ENCODE measurements at regions not wholly inside any gene's neighbourhood (a gene's known extent, or its start where the extent isn't known, plus 50 kb on each side); places are given as distances from the start of the nearest gene placed in this dataset.

DNA sequence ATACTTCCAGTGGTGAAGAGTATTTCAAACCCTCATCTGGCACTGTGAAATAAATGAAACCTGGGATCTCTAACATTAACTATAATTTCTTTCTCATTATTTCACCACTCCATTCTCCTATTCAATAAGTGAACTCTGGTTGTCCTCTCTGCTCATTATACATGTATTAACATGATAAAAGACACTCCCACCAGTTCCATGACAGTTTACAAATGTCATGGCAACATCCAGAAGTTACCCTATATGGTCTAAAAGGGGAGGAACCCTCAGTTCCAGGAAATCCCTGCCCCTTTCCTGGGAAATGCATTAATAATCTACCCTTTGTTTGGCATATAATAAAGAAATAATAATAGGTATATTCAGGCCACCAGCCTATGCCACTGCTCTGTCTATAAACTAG is 62.7 kb upstream of the BRINP3 start:
- DNase-seq, result no peak

DNA sequence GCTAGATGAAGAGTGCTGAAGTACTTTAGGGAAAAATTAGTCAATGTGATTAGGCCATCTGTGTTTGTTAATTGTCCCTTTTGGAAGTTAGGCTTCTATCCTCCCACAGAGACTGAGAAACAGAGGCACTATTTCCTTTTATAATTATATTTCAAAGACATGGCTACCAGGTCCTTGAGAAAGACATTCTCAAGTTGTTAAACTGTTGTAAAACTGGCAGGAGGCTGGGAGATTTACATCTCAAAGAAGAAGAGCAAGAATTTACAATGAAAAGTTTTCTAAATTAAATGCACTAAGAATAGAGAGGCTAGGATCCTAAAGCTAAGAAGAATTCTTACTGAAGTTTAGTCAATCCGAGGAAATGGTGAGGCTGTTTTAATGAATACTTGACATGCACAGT is 74.0 kb upstream of the BRINP3 start:
- no peak for DNase-seq

DNA sequence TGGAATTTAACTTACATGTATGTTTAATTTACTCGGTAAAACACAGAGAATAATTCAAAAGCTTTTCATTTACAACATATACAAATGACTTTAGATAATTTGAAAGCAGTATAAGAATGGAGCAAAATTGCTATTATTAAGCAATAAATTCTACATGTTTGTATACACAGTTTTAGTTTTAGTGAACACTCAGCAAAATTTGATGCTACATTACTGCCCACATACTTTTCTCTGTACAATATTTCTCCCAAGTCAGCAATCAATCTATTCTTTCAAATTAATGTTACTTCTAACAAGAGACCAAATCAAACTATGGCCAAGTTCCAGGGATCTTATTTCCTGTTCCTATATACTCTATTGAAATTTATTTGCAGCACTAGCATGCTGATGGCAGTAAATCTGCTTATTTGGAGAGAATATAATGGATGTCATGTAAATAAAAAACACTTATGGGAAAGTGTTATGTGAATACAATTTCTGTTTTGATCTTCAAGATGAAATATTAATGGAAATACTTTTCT is 82.6 kb upstream of the BRINP3 start:
- DNase-seq, result no peak

DNA sequence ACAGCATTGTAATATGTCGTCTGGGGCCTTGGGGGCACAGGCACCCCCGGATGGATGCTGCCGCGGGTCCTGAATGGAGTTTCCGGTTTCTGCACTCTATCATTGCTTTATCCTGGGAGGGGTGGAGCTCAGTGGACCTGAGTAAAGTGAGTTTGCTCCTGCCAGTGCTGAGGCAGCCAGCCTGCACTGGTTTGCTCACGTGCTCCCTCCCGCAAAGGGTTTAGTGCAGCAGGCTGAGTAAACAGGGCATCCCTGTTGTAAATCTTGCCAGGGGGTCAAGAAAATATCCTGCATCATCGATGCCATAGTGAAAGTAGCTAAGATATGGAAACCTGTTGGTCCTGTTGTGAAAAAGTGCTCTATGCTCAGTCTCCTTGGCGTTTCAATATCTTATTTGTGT is 85.6 kb upstream of the BRINP3 start:
- DNase-seq, result no peak

DNA sequence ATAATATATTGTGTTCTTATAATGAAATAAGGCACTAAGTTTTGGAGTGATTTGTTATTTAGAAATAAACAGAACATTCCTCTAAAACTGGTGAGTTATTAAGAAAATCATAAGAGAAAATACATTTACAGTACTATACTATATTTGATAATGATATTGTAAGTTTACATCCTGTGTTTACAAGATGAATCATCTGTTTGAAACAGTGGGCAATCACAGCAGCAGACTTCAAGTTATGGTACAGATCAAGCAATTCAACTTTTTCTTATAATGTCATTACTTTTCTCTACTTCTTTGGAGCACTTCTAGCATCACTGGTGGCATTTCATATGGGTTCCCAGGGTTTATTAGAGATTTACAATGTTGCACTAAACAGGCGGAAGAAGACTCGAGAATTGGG is 86.5 kb upstream of the BRINP3 start:
- DNase-seq, result no peak

DNA sequence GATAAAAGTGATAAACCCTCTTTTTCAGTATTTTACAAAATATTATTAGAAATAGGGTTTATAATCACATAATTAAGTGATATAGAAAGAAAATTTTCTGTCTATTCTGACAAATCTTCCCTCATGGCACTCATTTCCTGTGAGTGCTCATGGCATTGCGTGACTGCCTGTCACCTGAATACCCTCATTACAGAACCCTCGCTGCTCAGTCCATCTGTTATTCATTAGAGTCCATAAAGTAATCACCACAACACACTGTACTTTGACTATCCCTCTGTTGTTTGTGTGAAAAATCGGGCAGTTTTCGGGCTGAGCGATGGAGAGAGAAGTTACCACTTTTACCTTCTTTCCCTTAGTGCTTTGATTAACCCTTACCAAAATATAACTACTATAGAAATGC is 100.4 kb upstream of the BRINP3 start:
- no peak for DNase-seq

DNA sequence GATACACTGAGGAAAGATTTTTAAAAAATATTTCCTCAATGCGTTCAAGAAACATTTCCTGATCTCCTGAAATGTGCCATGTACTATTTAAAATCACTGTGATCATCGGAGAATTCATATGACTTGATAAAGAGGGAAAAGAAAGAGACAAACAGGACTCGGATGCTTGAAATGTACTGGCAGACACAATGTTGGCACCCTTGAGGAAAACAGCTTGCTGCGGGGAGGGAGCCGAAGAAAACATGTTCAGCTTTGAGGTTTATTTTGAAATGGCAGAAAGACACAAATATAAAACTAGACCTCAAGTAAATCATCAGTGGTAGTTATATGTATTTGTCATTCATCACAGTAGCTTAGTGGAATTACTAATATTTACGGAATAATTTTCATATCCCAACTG is 100.9 kb upstream of the BRINP3 start:
- no peak for DNase-seq

DNA sequence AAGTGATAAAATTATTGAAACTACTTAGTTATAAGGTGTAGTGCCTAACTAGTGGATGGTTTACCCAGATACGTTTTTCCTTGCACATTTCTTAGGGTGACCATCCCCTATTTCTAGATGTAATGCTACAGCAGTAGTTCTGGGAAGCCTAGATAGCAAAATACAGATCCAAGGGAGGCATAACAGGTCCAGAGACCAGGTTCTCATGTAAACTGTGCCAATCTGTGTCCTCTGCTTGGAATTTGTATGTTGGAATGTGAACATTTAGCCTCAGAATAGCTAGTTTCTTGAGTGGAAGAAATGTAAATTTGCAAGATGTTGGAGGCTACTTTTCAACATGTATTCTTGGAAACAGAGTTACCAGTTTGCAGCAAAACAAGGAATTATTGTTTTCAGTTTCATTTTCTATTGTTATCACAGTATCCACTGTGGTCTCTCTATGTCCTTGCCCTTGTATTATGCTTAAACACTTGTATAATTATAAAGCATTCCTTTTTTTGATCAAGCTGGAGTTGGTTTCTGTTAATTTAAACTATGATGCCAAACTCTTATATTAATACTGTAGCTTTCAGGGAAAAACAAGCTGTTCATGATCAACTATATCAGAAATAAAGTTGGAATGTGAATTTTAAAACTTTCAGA is 102.0 kb upstream of the BRINP3 start:
- no peak for DNase-seq

DNA sequence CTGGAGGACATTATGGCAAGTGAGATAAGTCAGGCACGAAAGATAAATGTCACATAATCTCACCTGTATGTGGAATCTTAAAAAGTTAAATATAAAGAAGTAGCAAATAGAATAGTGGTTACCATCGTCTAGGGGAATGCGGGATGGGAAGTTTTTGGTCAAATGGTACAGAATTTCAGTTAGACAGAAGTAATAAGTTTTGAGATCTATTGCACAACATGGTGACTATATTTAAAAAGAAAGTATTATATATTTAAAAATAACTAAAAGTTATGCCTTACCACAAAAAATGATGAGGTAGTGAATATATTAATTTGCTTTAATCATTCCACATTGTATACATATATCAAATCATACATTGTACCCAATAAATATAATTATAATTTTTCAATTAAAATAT is 106.2 kb upstream of the BRINP3 start:
- no peak for DNase-seq

DNA sequence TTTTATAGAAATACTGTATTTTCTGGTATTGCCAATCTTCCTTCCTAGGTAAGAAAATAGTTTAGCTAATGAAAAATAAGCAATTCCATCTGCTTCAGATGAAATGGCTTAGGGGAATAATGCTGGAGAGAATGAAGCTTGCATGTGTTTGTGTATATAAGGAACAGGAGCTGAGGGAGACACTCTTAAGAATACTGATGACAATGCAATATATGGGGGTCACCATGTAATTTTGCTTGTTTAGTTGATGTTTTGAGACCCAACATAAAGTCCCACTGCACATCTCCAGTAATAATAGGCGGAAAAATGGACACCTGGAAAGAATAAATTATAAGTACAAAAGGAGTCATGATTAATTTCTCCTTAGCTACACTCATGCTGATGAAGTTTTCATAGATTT is 110.8 kb upstream of the BRINP3 start:
- DNase-seq, result no peak

DNA sequence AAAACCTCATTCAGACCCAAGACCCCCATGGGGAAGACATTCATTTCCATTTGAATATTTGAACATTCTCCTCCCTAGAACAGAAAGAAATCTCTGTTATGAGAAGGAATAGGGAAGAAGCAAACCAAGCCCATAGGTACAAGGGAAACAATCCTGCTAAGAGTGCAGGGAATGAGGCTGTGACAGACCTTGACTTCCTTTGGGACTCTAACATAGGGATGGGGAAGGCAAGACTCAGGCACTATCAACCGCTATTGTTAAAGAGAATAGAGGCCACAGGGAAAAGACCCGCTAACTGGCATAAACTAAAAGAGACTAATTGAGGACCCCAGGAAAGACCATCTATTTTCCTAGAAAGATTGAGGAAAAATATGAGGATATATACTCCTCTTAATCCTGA is 117.8 kb upstream of the BRINP3 start:
- no peak for DNase-seq

DNA sequence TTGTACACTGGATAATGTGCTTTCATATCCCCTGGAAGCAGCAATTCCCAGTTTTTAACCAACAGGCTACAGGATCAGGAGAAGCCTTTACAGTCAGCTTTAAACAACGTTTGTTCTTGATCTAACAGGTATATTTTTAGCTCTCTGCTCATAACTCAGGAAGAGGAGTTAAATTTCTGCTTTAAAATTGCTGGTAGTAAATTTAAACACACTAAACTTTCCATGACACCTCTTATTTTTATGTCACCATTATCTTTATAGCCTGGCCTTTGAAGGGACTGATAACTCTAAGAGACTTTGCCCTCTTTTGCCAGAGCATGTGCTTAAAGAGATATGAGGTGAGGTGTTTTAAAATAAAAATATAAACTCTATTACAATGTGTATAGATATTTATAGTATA is 119.6 kb upstream of the BRINP3 start:
- no peak for DNase-seq

DNA sequence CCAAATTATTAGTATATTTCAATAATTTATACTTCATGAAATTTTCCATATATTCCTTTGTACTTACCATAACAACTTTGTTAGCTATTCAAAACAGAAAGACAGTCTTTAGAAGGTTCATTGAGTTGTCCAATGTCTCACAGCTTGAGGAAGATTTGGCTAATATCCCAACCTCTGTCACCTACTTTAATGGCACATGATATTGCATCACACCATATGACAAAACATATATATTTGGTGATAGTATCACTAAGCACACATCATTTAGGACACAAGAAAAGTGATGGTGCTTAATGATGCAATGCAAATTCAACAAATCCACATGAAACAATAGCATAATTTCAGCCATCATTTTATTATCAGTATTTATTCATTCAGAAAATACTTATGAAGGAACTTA is 122.0 kb upstream of the BRINP3 start:
- DNase-seq, result no peak

DNA sequence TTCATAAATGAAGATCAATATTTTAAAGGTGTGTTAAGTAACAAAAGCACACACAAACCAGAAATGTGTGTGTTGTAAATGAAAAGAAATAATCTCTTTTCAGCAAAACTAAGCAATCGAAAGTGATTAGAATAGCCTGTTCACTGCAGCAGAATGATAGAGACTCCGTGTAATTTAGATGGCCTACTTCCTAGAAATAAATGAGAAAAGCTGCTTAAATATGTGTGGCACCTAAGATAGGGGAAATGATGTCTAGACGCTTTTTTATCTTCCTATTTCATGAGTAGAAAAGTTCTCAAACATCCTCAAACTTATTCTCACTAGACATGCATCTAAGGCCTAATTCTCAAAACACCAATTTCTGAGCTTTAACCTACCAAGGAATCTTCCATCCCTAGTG is 124.7 kb upstream of the BRINP3 start:
- DNase-seq, result no peak

DNA sequence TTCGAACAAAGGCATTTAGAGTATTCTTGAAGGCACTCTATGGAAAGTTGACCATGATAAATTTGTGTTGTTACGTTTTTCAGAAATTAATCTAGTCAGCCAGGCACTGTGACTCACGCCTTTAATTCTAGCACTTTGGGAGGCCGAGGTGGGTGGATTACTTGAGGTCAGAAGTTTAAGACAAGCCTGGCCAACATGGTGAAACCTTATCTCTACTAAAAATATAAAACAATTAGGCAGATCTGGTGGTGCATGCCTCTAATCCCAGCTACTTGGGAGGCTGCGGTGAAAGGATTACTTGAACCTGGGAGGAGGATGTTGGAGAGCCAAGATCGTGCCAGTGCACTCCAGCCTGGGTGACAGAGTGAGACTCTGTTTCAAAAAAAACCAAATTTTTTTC is 130.6 kb upstream of the BRINP3 start:
- DNase-seq, result no peak

DNA sequence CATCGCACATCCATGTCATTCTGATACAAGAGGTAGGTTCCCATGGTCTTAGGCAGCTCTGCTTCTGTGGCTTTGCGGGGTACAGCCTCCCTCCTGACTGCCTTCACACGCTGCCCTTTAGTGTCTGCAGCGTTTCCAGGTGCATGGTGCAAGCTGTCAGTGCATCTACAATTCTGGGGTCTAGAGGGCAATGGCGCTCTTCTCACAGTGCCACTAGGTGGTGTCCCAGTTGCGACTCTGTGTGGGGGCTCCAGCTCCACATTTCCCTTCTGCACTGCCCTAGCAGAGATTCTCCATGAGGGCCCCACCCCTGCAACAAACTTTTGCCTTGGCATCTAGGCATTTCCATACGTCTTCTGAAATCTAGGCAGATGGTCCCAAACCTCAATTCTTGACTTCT is 138.2 kb upstream of the BRINP3 start:
- no peak for DNase-seq

DNA sequence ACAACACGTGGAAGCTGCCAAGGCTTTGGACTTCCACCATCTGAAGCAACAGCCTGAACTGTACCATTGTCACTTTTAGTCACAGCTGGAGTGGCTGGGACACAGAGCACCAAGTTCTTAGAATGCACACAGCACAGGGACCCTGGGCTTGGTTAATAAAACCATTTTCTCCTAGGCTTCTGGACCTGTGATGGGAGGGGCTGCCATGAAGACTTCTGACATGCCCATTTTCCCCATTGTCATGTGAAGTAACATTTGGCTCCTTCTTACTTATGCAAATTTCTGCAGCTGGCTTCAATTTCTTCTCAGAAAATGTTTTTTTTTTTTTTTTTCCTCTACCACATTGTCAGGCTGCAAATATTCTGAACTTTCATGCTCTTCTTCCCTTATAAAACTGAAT is 138.6 kb upstream of the BRINP3 start:
- DNase-seq, result no peak

DNA sequence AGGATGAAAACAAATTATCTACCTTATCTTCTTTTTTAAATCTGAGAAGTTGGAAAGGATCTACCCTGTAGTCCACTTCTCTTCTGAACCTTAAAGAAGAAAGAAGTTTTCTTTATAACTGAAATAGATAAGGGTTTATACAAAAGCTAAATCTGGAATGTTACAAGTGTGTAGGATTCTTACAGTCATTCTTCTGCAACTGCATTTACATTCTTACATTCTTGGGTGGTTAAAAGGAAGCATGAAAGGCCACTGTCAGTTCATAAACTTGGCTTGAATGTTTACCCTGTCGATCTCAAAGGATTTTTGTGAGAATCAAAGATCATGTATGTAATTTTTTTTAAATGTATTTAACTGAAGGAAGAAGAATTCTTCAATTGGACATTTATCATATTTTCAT is 142.1 kb upstream of the BRINP3 start:
- DNase-seq, result no peak

DNA sequence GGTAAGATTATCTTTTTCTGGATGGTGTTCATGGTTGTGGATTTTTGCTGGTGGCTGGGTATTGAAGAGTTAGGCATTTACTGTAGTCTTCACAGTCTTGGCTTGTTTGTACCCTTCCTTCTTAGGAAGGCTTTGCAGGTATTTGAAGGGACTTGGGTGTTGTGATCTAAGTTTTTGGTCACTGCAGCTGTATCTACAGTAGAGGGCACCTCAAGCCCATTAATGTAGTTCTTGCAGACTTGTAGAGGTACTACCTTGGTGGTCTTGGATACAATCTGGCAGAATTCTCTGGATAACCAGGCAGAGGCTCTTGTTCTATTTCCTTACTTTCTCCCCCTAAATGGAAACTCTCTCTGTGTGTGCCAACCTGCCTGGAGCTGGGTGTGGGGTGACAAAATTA is 155.8 kb upstream of the BRINP3 start:
- DNase-seq, result no peak

DNA sequence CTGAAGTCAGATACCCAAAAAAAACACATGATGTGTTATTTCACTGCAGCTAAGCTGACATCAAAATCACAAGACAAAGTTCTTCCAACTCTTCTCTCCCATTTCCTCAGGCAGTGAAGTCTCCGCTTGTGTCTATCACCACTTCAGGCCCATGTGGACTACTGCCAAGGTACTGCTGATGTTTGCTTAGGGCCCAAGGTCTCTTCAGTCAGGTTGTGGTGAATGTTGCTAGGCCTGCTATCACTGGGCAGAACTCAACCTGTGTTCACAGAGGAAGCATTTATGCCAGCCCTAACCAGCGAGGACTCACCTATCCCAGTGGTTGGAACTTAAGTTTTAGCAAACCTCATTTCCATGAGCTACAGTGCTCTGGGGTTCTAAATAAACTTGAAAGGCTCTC is 156.5 kb upstream of the BRINP3 start:
- no peak for DNase-seq

DNA sequence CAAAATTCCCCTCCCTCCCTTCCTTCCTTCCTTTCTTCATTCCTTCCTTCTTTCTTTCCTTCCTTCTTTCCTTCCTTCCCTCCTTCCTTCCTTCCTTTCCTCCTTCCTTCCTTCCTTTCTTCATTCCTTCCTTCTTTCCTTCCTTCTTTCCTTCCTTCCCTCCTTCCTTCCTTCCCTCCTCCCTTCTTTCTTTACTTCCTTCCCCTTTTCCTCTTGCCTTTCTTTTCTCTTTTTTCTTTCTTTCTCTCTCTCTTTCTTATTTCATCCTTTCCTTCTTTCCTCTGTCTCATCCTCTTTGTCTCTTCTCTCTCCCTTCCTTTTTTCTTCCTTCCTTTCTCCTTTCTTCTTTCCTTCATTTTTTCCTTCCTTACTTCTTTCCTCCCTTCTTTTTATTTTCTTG is 171.9 kb upstream of the BRINP3 start:
- no peak for DNase-seq

DNA sequence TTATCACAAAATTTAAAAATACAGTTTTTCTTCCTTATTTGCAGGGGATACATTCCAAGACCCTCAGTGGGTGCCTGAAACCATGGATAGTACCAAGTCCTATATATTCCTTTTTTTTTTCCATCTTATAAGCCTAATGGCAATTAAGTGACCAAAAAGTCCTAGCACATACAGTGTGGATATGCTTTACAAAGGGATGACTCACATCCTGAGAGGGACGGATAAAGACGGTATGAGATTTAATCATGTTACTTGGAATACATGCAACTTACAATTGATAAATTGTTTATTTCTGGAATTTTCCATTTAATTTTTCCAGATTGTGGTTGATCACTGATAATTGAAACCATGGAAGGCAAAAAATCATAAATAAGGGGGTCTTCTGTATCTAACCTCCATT is 181.2 kb upstream of the BRINP3 start:
- DNase-seq, result no peak

DNA sequence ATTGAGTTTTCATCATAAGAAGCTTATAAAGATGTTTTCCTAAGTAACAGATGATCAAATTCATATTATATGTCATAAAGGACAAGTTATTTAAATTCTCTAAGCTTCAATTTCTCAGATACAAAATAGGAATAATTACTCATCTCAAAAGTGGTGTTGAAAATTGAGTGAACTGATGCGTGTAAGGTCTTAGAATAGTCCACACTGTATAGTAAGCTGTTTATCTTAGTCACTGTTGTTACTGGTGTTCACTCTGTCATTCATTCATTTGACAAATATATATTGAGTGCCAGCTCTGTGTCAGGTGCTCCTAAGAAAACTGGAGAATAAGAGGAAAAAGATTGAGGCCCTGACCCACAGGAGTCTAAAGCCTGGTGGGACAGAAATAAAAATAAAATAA is 186.3 kb upstream of the BRINP3 start:
- DNase-seq, result no peak

DNA sequence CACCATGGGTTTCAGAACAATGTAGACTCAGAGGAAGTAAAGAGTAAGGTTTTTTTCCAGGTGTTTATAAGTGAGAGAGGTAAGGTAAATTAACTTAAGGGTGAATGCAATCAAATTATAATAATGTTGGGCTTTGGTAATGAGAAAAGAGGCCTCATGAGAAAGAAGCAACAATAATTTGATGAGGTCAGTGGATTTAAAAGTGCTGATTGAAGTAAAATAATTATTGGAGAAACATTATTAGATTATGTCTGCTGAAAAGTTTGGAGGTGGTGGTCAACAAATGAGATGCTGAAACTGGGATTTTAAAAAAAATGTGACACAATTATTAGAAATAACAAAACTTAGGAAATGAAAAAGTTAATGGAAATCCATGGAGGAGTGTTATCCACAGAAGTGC is 187.4 kb upstream of the BRINP3 start:
- DNase-seq, result no peak

Measured in anterior cingulate cortex (tissue), 58 donors.